ENCODE measurements at regions not wholly inside any gene's neighbourhood (a gene's known extent, or its start where the extent isn't known, plus 50 kb on each side); places are given as distances from the start of the nearest gene placed in this dataset.

DNA sequence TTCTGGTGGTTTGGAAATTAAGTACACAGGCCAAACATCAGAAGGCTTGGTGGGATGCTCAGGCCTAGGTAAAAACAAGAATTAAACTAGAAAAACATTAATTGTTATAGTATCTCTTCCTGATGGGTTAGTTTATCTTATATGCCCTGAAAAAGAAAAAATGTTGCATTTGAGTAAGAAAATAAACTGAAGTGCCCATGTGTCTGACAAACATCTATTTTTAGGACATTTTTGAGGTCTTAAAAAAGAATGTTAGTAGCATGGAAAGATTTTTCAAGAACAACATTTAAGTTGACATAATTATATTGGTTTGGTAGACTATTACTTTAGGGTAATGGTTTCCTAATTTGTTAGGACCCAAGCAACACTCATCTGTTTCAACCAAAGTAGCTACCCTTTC lies 140.1 kb upstream of the RND3 start:
- TF ChIP-seq, protein P1, sequence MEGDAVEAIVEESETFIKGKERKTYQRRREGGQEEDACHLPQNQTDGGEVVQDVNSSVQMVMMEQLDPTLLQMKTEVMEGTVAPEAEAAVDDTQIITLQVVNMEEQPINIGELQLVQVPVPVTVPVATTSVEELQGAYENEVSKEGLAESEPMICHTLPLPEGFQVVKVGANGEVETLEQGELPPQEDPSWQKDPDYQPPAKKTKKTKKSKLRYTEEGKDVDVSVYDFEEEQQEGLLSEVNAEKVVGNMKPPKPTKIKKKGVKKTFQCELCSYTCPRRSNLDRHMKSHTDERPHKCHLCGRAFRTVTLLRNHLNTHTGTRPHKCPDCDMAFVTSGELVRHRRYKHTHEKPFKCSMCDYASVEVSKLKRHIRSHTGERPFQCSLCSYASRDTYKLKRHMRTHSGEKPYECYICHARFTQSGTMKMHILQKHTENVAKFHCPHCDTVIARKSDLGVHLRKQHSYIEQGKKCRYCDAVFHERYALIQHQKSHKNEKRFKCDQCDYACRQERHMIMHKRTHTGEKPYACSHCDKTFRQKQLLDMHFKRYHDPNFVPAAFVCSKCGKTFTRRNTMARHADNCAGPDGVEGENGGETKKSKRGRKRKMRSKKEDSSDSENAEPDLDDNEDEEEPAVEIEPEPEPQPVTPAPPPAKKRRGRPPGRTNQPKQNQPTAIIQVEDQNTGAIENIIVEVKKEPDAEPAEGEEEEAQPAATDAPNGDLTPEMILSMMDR (IDR thresholded peaks at IDR 0.05; ENCODE audit: insufficient read depth, low read length), result no peak
- TF ChIP-seq, protein P2, sequence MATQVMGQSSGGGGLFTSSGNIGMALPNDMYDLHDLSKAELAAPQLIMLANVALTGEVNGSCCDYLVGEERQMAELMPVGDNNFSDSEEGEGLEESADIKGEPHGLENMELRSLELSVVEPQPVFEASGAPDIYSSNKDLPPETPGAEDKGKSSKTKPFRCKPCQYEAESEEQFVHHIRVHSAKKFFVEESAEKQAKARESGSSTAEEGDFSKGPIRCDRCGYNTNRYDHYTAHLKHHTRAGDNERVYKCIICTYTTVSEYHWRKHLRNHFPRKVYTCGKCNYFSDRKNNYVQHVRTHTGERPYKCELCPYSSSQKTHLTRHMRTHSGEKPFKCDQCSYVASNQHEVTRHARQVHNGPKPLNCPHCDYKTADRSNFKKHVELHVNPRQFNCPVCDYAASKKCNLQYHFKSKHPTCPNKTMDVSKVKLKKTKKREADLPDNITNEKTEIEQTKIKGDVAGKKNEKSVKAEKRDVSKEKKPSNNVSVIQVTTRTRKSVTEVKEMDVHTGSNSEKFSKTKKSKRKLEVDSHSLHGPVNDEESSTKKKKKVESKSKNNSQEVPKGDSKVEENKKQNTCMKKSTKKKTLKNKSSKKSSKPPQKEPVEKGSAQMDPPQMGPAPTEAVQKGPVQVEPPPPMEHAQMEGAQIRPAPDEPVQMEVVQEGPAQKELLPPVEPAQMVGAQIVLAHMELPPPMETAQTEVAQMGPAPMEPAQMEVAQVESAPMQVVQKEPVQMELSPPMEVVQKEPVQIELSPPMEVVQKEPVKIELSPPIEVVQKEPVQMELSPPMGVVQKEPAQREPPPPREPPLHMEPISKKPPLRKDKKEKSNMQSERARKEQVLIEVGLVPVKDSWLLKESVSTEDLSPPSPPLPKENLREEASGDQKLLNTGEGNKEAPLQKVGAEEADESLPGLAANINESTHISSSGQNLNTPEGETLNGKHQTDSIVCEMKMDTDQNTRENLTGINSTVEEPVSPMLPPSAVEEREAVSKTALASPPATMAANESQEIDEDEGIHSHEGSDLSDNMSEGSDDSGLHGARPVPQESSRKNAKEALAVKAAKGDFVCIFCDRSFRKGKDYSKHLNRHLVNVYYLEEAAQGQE (IDR thresholded peaks at IDR 0.05; ENCODE audit: insufficient replicate concordance, low read depth), result no peak
